Activated T-helper 1 cell treated with anti-CD3 and anti-CD28 coated beads, Interleukin-2, amount 50 U/mL, for 16 hours (primary cell): ENCODE measurements at regions not wholly inside any gene's neighbourhood (a gene's known extent, or its start where the extent isn't known, plus 50 kb on each side); places are given as distances from the start of the nearest gene placed in this dataset.

Source experiments
- DNase-seq, 2 donors: peaks; one replicate each; pipeline ENCODE4 v3.0.0-alpha.2; 2020; ENCODE audit warnings: low read depth in 1 of 2, low spot score in 1 of 2

GRCh38 chr2:5953525-5953924 lies 261.3 kb downstream of the SOX11 start:
- DNase-seq, result no peak

DNA sequence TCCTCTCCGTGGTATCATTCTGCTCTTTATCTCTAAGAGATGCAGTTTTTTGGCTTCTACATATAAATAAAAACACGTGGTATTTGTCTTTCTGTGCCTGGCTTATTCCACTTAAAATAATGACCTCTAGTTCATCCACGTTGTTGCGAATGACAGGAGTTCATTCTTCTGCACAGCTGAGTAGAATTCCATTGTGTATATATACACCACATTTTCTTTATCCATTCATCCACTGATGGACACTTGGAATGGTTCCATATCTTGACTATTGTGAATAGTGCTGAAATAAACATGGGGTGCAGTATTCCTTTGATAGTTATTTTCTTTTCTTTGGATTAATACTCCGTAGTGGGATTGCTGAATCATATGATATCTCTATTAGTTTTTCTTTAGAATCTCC lies 262.3 kb downstream of the SOX11 start:
- DNase-seq, result no peak

DNA sequence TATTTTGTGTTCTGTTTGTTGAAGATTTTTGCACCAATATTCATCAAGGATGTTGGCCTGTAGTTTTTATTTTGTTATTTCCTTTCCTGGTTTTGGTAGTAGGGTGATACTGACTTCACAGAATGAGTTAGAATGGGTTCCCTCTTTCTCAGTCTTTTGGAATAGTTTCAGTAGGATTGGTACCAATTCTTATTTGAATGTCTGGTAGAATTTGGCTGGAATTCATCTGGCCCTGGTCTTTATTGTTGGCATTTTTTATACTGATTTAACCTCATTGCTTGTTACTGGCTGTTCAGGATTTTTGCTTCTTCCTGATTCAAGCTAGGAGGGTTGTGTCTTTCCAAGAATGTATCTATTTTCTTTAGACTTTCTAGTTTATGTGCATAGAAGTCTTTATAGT lies 263.7 kb downstream of the SOX11 start:
- no peak for DNase-seq

- no peak for DNase-seq
Measured at GRCh38 chr2:5959836-5960820, 267.9 kb downstream of the SOX11 start.

- no peak for DNase-seq
Measured at GRCh38 chr2:5967506-5967905, 275.3 kb downstream of the SOX11 start.

DNA sequence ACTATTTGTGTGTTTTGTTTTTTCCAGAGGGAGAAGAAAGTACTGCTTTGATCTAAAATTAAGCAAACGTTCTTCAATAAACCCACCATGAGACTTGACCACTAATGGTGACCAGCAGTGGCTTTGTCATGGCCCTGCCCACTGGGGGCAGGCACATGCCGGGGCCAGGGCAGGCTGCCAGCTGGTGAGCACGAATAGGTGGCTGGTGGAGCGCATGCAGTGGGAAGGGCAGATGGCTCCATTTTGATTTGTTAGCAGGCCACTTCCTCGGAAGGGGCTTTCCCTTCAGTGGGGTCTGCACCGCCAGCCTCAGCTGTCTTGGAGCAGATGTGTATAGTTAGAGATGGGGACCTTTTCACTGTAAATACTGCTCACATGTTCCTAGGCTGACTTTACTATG lies 277.1 kb downstream of the SOX11 start:
- DNase-seq, result no peak

DNA sequence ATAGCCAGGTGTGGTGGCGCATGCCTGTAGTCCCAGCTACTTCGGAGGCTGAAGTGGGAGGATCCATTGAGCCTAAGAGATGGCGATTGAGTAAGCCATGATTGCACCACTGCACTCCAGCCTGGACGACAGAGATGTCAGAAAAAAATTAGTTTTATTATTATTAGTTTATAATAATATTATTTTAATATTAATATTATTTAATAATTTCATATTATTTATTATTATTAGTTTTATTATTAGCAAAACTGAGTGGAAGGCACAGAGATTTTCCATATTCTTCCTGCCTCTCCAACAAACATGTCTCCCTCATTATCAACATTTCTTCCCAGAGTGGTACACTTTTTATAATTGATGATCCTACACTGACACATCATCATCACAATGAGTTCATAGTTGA lies 278.2 kb downstream of the SOX11 start:
- DNase-seq, result no peak

DNA sequence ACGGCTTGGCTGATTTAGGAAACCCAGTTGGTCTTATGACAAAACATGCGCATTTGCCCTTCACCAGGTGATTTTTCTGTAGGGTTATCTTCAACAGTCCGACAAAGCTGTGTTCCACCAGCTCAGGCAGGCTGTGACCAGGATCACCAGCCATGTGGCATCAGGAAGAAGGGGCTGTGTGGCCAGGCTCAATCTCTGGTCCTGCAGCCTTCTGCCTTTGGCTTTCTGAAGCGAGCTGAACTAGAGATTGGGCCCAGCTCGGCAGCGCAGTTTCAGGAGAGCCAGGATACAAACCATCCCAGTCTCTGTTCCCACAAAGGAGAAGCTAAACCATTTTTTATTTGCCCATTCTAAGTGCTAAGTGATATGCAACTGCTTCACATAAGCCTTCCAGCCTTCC lies 282.3 kb downstream of the SOX11 start:
- no peak for DNase-seq

GRCh38 chr2:5975401-5975800 lies 283.2 kb downstream of the SOX11 start:
- DNase-seq, result no peak

DNA sequence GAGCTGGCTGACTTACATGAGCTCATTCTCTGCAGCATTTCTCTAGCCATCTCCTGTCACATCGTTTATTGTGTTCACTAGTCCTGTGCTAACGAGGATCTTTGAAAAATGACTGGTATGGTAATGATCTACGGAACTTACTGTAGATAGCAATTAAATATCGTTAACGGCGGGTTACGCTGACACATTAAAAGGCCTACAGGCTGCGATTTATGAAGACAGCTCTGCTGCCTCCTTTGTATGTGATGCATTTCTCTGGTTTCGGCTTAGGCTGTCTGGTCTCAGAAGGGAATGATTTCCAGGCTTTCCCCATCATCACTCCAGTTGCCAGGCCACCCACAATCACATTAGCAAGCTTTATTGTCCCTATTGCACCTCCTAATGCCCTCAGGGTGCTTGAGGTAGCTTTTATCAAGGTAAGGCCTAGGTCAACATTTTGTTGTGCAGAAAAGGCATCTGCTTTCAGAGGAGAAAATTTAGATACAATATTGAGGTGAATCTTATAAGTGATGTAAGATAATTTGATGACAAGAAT lies 284.4 kb downstream of the SOX11 start:
- no peak for DNase-seq

GRCh38 chr2:5977477-5977876 lies 285.3 kb downstream of the SOX11 start:
- DNase-seq, result no peak

- DNase-seq, result no peak
Measured at GRCh38 chr2:5978131-5978751, 286.1 kb downstream of the SOX11 start.

- no peak for DNase-seq
Measured at GRCh38 chr2:5980450-5981190, 288.4 kb downstream of the SOX11 start.

DNA sequence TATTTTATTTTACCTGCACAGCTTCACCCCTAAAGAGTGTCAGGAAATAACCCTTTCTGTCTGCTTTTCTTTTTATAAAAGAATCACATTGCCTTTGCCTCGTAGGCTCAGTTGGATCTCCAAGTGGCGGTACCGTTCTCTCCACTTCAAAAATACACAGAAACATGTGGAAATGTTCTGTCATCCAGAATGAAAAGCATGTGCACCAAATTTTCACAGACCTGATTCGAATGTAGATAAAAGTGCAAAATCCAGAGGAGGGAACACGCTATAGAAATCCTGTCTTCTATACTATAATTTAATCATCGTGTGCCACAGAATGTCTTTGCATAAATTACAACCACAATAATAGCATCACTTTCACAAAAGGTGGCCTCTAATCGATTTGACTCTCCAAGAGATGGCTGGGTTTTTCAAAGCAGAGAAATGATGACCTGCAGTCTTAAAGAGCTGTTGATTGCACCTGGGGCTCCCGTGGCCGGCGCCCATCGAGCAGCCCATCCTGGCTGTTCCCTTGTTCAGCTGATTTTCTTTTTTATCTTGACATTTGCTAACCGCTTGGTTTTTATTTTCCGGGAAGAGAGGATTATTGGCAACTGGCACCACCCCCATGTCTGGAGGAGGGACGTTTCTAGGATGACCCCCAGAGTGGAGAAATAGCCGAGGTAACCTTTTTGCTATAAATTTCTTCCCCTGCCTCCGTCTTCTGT lies 290.2 kb downstream of the SOX11 start:
- no peak for DNase-seq

GRCh38 chr2:5982903-5983265 lies 290.7 kb downstream of the SOX11 start:
- DNase-seq, result no peak

DNA sequence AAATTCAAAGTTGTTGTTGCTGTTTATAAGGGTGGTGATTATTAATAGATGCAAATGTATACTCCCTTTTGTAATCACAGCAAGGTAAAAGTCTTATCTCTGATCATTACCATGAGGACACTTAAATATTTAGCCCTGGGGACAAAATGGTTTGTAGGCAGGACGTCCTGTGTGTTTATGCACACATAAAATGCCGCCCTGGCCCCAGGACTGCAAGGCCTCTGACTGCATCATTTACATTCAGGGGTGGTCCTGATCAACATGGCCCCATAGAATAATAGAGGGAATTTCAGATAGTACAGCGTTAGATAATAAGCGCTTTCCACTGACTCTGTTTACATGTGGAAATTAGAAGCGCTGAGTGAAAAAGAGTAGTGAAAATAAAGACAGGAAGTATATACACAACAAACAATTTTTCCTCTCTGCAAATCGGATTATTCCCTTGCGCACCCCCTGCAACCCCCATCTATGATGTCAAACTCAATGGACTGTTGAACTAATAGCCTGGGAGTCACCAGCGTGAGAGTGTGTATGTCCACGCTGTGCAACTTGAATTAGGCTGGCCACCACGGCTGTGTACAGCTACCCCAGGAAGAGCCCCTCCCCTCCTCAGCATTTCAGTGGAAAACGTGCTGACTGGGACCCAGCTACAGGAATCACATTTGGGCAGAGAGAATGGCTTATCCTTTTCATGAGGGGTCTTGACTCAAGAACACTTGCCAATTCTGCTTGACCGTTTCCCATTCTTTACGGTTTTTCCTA lies 291.5 kb downstream of the SOX11 start:
- no peak for DNase-seq

GRCh38 chr2:5984273-5984655 lies 292.1 kb downstream of the SOX11 start:
- DNase-seq, result no peak

GRCh38 chr2:5984946-5985345 lies 292.8 kb downstream of the SOX11 start:
- DNase-seq, result no peak

- no peak for DNase-seq
Measured at GRCh38 chr2:5985536-5986385, 293.6 kb downstream of the SOX11 start.
